Upper lobe of right lung (tissue), 1 donor: ENCODE measurements at regions not wholly inside any gene's neighbourhood (a gene's known extent, or its start where the extent isn't known, plus 50 kb on each side); places are given as distances from the start of the nearest gene placed in this dataset.

Experiments
- ATAC-seq: fragments of 200-7000 bp; cut with Tn5 transposase; one replicate; pipeline ENCODE4 v1.9.1; 2020; ENCODE audit warnings: mild to moderate bottlenecking, moderate library complexity
- DNase-seq: peaks from one replicate; pipeline ENCODE4 v3.0.0-alpha.2; 2020
- H3K27ac ChIP-seq: fragments of 200-600 bp; one replicate; pipeline ENCODE4 v1.8.0; 2022
- H3K27me3 ChIP-seq: fragments of 200-600 bp; one replicate; pipeline ENCODE4 v1.8.0; 2022; ENCODE audit warnings: mild to moderate bottlenecking
- H3K36me3 ChIP-seq: fragments of 200-600 bp; one replicate; pipeline ENCODE4 v1.8.0; 2022
- H3K4me1 ChIP-seq: fragments of 200-600 bp; one replicate; pipeline ENCODE4 v1.8.0; 2022
- H3K4me3 ChIP-seq: fragments of 200-600 bp; one replicate; pipeline ENCODE4 v1.8.0; 2022; ENCODE audit warnings: mild to moderate bottlenecking
- H3K9me3 ChIP-seq: fragments of 200-600 bp; one replicate; pipeline ENCODE4 v1.8.0; 2022
- intact Hi-C: fragments of 100-400 bp; cut with DNase I; formaldehyde crosslinking; loops from one replicate; pipeline ENCODE4 v1.11.0; 2022
- TF ChIP-seq, protein P1 (sequence below): fragments of 200-600 bp; IDR thresholded peaks from one replicate; pipeline ENCODE4 v1.8.0; 2022; ENCODE audit warnings: antibody characterized with exemption
- donor health status: DM: no; HTN: yes; CAD: no; lungs with severe emphysema.

DNA sequence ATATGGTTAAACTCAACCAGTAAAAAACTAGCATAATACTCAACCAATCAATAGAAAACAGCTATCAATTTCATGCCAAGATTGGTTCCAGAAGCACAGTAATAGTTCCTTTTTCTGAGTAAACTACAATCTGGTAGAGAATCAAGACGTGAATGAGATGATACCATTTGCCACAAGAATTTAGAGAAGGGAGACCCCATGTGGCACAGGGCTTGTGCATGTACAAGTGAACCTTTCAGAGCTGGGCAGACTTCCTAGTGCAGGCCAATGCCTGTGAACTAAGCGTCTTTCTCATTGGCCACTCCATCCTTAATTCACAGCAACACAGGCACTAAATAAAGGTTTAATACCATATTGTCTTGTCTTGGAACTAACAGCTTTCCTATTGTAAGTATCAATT is 213.5 kb downstream of the RFPL4B start:
- Histone ChIP-seq H3K36me3 (no peaks in the 10 kb centered on the region), H3K27ac (no peak overlapping the region), H3K4me1 (no peaks in the 10 kb centered on the region), H3K27me3 (no peaks in the 10 kb centered on the region), H3K4me3 (no peak overlapping the region), H3K9me3 (no peaks in the 10 kb centered on the region)
- DNase-seq (no peak), ATAC-seq (no peak)
- TF ChIP-seq, protein P1, sequence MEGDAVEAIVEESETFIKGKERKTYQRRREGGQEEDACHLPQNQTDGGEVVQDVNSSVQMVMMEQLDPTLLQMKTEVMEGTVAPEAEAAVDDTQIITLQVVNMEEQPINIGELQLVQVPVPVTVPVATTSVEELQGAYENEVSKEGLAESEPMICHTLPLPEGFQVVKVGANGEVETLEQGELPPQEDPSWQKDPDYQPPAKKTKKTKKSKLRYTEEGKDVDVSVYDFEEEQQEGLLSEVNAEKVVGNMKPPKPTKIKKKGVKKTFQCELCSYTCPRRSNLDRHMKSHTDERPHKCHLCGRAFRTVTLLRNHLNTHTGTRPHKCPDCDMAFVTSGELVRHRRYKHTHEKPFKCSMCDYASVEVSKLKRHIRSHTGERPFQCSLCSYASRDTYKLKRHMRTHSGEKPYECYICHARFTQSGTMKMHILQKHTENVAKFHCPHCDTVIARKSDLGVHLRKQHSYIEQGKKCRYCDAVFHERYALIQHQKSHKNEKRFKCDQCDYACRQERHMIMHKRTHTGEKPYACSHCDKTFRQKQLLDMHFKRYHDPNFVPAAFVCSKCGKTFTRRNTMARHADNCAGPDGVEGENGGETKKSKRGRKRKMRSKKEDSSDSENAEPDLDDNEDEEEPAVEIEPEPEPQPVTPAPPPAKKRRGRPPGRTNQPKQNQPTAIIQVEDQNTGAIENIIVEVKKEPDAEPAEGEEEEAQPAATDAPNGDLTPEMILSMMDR: no peak
- intact Hi-C loops: no loop called here

DNA sequence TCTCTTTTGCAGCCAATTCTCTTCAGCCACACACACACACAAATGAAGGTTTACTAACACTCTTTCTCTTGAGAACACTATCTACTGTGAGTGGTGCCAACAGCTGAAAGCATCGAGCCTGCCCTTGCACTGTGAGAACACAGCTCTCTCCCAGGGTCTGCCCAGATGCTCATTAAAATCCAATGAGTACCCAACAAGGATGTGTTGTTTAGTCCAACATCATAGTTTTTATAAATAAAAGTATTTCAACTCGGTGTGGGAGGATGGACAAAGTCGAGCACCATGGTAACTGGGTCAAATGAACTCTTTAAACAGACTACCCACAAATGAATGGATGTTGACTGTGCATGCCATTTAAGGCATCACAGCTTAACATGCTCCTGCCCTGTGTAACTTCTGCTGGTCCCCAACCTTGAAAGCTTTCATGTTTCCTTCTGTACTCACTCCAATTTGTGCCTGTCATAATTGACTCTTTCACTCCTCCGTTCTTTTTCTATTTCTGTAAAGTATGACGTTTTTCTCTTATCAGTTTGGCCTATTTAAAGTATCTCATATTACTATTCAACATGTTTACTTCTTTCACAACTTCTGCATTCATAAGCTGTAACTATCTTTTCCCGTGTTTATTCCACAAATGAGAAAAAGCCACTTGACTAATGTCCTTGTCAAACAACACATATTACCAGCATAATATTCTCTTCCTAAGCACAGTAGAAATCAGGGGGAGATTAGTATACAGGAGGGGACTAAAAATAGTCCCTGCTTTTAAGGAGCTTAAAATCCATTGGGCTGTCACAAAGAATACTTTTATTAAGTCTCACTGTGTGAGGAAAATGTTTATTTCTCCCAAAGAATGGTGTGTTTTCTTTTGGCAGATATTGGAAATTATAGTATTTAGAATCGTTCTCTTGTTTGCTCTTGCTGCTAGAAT is 215.4 kb downstream of the RFPL4B start:
- H3K4me1 ChIP-seq: no peaks in the 10 kb centered on the region
- DNase-seq (no peak), ATAC-seq (peak; percentile 25)
- no peak overlapping the region for H3K4me3 ChIP-seq
- TF ChIP-seq, protein P1: no peak
- no peaks in the 10 kb centered on the region for H3K27me3 ChIP-seq
- H3K36me3 ChIP-seq: no peaks in the 10 kb centered on the region
- H3K27ac ChIP-seq: no peak overlapping the region
- H3K9me3 ChIP-seq: no peaks in the 10 kb centered on the region
- intact Hi-C loops: no loop called here

DNA sequence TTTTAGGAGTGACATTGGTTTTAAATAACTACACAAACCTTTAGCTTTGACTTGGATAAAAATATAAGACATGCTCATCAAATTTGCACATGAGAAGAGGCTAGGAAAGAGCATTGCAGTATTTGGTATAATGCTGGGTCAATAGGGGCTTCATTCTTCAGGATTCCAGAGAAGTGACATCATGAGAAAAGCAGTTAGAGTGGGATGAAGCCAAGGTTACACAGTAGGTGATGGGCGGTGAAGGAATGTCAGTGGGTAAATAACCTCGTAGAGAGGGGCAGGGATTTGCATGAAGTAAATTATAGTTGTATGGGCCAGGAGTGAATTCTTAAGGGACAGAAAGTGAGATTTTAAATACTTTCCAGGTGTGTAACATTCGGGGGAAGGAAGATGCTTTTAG is 216.2 kb downstream of the RFPL4B start:
- H3K27me3 ChIP-seq: no peaks in the 10 kb centered on the region

DNA sequence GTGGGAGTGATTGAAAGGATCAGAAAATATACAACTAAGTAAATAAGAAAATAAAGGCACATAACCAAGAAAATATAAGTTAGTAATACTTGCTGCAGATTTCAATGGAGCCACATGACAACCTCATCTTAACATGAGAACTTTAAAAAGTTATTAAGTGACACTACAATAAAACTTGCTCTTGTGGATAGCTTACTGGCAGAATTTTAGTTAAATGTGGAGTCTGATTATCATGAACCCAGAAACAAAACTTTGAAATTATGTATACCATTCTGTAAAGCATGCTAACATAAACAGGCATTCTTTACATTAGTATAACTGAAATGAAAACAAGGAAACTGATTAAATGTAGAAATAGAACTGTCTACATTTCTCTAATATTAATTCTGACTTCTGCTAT is 220.9 kb downstream of the RFPL4B start:
- intact Hi-C loops: no loop called here
- no peak for DNase-seq

More for the DNA sequence above, 216.2 kb downstream of the RFPL4B start:
- H3K36me3 ChIP-seq: no peaks in the 10 kb centered on the region
- no peaks in the 10 kb centered on the region for H3K4me1 ChIP-seq
- intact Hi-C loops: no loop called here
- DNase-seq (no peak), ATAC-seq (peak; percentile 62)
- no peak overlapping the region for H3K4me3 ChIP-seq
- no peaks in the 10 kb centered on the region for H3K9me3 ChIP-seq
- TF ChIP-seq, protein P1: no peak
- H3K27ac ChIP-seq: no peak overlapping the region

GRCh38 chr6:112571488-112572270 is 224.5 kb downstream of the RFPL4B start:
- DNase-seq: no peak
- Histone ChIP-seq H3K36me3 (no peaks in the 10 kb centered on the region), H3K27ac (no peak overlapping the region), H3K4me3 (no peak overlapping the region), H3K27me3 (no peaks in the 10 kb centered on the region), H3K9me3 (no peaks in the 10 kb centered on the region), H3K4me1 (no peaks in the 10 kb centered on the region)
- intact Hi-C loops: no loop called here
- TF ChIP-seq, protein P1: no peak
- ATAC-seq: peak; percentile 71

More for the DNA sequence above, 220.9 kb downstream of the RFPL4B start:
- no peaks in the 10 kb centered on the region for H3K4me1 ChIP-seq
- no peaks in the 10 kb centered on the region for H3K36me3 ChIP-seq
- no peaks in the 10 kb centered on the region for H3K9me3 ChIP-seq
- TF ChIP-seq, protein P1: no peak
- H3K27me3 ChIP-seq: no peaks in the 10 kb centered on the region
- H3K27ac ChIP-seq: no peak overlapping the region
- H3K4me3 ChIP-seq: no peak overlapping the region
- ATAC-seq: no peak
